GOT3 (cell line): ENCODE measurements at regions not wholly inside any gene's neighbourhood (a gene's known extent, or its start where the extent isn't known, plus 50 kb on each side); places are given as distances from the start of the nearest gene placed in this dataset.

Experiments used
- DNase-seq: peaks from one replicate; lab custom pipeline; 2025; ENCODE audit warnings: mixed read lengths; lab: John Stamatoyannopoulos, UW

DNA sequence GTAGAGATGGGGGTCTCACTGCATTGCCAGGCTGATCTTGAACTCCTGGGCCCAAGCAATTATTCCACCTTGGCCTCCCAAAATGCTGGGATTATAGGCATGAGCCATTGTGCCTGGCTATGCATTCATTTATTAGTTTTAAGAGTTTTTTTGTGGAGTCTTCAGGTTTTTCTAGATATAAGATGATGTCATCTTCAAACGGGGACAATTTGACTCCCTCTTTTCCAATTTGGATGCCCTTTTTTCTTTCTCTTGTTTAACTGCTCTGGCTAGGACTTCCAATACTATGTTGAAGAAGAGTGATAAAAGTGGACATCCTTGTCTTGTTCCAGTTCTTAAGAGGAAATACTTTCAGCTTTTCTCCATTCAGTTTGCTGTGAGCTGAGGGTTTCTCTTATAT is 113.7 kb upstream of the PARD3B start:
- DNase-seq = no peak

DNA sequence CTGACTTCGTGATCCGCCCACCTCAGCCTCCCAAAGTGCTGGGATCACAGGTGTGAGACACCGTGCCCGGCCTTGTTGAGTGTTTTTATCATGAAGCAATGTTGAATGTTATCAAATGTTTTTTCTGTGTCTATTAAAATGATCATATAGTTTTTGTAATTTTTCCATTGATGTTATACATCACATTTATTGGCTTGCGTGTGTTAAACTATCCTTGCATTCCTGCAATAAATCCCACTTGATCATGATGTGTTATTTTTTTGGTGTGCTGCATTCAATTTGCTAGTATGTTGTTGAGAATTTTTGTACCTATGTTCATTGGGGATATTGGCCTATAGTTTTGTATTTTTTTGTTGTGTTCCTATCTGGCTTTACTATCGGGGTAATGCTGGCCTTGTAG is 113.1 kb upstream of the PARD3B start:
- DNase-seq = no peak

- no peak for DNase-seq
Observed at GRCh38 chr2:204434660-204435462, 110.4 kb upstream of the PARD3B start.

- no peak for DNase-seq
Observed at GRCh38 chr2:204436230-204436629, 109.0 kb upstream of the PARD3B start.

DNA sequence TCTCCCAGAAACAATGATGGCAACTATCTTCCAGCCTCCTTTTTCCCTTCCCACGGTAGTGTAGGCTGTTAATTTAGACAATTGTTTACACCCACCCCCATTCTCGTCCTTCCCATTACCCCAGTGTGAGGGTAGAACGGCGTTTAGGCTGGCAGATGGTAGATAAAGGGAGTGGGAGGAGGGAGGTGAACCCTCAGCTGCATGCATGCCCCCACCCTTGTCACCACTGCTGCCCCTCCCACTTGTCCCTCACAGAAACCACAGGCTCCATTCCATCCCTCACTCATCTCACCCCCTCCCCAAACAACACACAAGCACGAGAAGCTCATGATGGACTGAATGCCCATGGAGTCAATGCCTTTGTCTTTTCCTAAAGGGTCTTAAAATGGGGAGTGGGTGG is 107.9 kb upstream of the PARD3B start:
- DNase-seq = no peak

DNA sequence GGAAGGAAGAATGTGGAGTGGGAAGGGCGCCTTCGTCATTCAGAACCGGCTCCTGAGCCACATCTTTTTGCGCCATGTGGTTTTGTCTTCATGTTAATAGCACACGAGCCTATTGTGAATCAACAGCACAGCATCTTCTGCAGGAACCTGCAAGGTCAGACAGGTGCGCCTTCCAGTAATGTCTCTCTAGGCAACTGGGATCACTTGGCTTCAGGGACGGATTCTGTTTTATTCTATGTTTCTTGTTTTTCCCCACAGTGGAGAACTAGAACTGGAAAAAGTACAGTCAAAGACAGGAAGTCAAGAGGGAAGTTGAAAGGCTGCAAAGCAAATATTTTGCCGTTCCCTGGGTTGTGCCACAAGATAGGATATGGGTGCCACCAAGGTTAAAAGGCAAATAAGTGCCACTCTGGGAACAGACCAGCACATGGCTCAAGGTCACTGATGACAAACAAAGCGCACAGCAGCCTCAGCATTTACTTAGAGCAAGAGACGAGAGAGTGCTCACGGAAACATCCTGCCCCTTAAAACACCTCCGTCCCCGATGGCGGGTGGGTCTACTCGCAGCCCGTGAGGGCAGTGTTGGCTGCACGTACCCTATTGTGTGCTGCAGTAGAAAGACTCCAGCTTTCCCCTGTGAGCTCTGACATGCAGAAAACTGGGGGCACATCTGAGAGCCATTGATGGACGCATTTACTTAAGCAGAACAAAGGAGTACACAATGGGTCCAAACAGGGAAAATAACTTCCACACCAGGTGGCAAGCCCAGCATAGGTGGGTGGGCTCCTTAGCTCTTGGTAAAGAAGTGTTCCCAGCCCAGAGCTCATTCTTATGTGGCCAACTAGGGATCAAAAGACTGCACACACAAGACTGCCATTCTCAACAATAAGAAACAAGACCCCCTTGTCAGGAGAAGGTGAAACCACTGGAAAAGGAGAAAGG is 107.2 kb upstream of the PARD3B start:
- DNase-seq = no peak

DNA sequence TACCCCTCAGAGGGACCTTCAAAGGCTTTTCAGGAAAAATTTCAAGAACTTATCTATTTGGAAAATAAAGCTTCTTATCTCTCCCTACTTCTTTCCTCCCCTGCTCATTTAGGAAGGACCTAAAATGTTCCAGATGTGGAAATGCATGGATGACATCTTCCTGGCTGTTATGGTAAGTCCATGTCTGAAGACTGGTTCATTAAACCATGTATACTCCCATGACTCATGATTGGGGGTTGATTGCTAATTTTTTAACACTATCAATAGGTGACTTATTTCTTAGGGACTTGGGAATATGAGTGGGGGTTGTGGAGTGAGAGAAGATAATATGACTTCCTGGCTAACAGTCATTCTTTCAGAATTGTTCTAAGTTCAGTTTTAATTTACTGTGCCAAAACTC is 104.0 kb upstream of the PARD3B start:
- no peak for DNase-seq

GRCh38 chr2:204445149-204445548 is 100.1 kb upstream of the PARD3B start:
- no peak for DNase-seq

DNA sequence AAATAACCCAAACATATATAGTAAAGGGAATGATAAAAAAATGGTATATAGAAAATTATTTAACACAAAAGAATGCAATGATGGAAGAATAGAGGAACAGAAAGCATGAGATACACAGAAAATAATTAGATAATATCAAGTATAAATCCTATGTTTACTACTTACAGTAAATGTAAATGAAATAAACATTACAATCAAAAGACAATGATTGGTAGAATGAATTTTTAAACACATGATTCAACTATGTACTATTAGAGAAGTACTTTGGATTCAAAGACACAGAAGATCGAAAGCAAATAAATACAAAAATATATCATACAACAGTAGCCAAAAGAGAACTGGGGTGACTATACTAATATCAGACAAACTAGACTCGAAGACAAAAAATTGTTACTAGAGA is 97.6 kb upstream of the PARD3B start:
- no peak for DNase-seq

GRCh38 chr2:204449977-204450376 is 95.3 kb upstream of the PARD3B start:
- no peak for DNase-seq

DNA sequence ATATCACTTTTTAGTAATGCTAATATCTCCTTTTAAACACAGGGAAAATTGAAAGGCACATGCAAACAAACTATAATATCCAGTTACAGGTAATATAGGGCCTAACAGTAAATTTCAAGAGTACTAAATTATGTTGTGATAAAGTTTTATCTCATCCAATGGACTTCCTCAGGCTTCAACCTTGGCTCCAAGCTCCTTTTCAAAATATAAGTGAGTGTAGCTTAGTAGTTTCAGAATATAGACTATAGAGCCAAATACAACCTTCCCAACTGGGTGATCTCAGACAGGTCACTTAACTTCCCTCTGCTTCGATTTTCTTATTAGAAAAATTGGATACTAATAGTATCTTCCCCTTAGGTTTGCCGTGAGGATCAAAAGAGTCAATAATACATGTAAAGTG is 93.5 kb upstream of the PARD3B start:
- DNase-seq = no peak

- DNase-seq = peak; percentile 36
Observed at GRCh38 chr2:204452464-204453023, 92.7 kb upstream of the PARD3B start.

GRCh38 chr2:204453730-204454167 is 91.5 kb upstream of the PARD3B start:
- DNase-seq = no peak

GRCh38 chr2:204454672-204455380 is 90.4 kb upstream of the PARD3B start:
- DNase-seq = no peak

GRCh38 chr2:204468746-204469429 is 76.4 kb upstream of the PARD3B start:
- DNase-seq = peak; percentile 3

DNA sequence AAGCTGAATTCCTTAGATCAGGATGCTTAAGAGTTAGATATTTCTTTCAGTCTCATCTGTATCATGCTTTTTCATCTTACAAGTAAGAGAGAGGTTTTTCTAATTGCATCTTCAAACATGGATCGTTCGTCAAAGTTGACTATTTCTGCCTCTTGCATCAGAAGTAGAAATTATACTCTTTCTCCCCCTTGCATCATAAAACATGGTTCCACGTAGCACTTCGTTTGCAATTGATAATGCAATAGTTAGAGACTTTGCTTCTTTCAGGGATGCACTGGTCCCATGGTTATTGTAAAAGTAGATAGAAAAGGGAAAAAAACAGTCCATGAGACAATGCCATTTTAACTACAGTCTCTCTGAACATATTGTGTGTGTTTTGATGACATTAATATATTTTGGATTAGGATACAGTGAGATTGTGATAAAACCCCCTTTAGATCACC is 75.1 kb upstream of the PARD3B start:
- DNase-seq = no peak

DNA sequence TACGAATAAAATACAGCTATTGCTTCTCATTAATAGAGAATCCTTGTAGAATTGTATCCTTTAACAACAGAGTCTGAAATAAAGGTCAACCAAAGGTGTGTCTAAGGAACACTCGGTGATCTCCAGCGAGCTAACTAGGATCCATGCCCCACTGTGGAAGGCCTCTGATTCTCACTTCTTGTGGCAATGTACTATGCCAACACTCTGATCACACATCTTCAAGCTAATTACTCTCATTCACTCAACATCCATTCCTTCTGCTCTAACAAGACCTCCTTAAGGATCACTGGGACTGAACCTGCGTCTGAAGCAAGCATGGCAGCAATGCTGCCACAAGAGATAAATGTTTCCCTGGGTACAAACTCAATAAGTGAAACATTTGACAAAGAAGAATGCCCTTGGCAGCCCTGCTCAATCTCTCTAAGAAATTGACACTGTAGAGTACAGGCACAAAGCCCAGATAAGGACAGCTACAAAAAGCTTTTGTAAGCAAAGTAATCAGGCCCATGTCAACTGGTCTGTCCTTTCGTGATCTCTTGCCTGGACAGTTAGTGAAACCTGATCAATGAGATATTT is 74.6 kb upstream of the PARD3B start:
- DNase-seq = no peak

DNA sequence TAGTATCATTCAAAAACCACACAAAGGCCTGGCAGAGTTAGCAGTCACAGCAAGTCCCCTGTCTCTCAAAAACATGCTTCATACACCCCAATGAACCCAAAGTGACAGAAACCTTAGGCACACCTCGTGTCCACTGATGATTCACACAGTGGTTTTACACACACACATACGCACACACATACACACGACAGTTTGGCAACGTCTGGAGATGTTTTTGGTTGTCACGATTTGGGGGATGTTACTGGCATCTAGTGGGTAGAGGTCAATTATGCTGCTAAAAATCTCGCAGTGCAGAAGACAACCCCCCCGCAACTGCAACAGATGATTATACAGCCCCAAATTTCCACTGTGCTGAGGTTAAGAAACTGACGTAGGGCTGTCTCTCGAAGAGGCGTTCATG is 72.9 kb upstream of the PARD3B start:
- DNase-seq = no peak

- DNase-seq = no peak
Observed at GRCh38 chr2:204473224-204473623, 72.1 kb upstream of the PARD3B start.

- DNase-seq = no peak
Observed at GRCh38 chr2:204475399-204475798, 69.9 kb upstream of the PARD3B start.

GRCh38 chr2:204477358-204477950 is 67.8 kb upstream of the PARD3B start:
- DNase-seq = no peak
